ENCODE measurements at regions not wholly inside any gene's neighbourhood (a gene's known extent, or its start where the extent isn't known, plus 50 kb on each side); places are given as distances from the start of the nearest gene placed in this dataset.
"Not testable (repeated sequence)": the region's sequence is repeated elsewhere in the genome, so short reads cannot be mapped to it uniquely, and the experiment has no call there.

GRCh38 chr10:3272300-3272699, 99.7 kb upstream of the PITRM1 start:
- DNase-seq (ENCODE audit: low read depth, low spot score) = no peak

- no peak for DNase-seq (ENCODE audit: low read depth, low spot score)
These were observed 99.0 kb upstream of the PITRM1 start for GRCh38 chr10:3271354-3272115.

GRCh38 chr10:3270577-3271316, 98.2 kb upstream of the PITRM1 start:
- no peak for DNase-seq (ENCODE audit: low read depth, low spot score)

GRCh38 chr10:3268025-3268424, 95.4 kb upstream of the PITRM1 start:
- DNase-seq (ENCODE audit: low read depth, low spot score) = no peak

- DNase-seq (ENCODE audit: low read depth, low spot score) = no peak
These were observed 92.5 kb upstream of the PITRM1 start for GRCh38 chr10:3265088-3265487.

GRCh38 chr10:3264161-3264761, 91.7 kb upstream of the PITRM1 start:
- no peak for DNase-seq (ENCODE audit: low read depth, low spot score)

- DNase-seq (ENCODE audit: low read depth, low spot score) = no peak
These were observed 91.2 kb upstream of the PITRM1 start for GRCh38 chr10:3263747-3264146.

GRCh38 chr10:3263082-3263481, 90.5 kb upstream of the PITRM1 start:
- no peak for DNase-seq (ENCODE audit: low read depth, low spot score)

GRCh38 chr10:3261921-3262320, 89.3 kb upstream of the PITRM1 start:
- DNase-seq (ENCODE audit: low read depth, low spot score) = no peak

GRCh38 chr10:3260066-3260834, 87.7 kb upstream of the PITRM1 start:
- no peak for DNase-seq (ENCODE audit: low read depth, low spot score)

GRCh38 chr10:3259499-3259898, 86.9 kb upstream of the PITRM1 start:
- DNase-seq (ENCODE audit: low read depth, low spot score) = no peak

- no peak for DNase-seq (ENCODE audit: low read depth, low spot score)
These were observed 85.8 kb upstream of the PITRM1 start for GRCh38 chr10:3258394-3258793.

GRCh38 chr10:3255616-3256015, 83.0 kb upstream of the PITRM1 start:
- DNase-seq (ENCODE audit: low read depth, low spot score) = no peak

- no peak for DNase-seq (ENCODE audit: low read depth, low spot score)
These were observed 82.5 kb upstream of the PITRM1 start for GRCh38 chr10:3255075-3255474.

- not testable (repeated sequence) for DNase-seq (ENCODE audit: low read depth, low spot score)
These were observed 81.4 kb upstream of the PITRM1 start for GRCh38 chr10:3253974-3254373.

- DNase-seq (ENCODE audit: low read depth, low spot score) = no peak
These were observed 78.6 kb upstream of the PITRM1 start for GRCh38 chr10:3251172-3251571.

GRCh38 chr10:3249307-3249889, 76.8 kb upstream of the PITRM1 start:
- no peak for DNase-seq (ENCODE audit: low read depth, low spot score)

- no peak for DNase-seq (ENCODE audit: low read depth, low spot score)
These were observed 76.1 kb upstream of the PITRM1 start for GRCh38 chr10:3248526-3249306.

- DNase-seq (ENCODE audit: low read depth, low spot score) = no peak
These were observed 72.8 kb upstream of the PITRM1 start for GRCh38 chr10:3245395-3245794.

GRCh38 chr10:3241967-3242650, 69.5 kb upstream of the PITRM1 start:
- no peak for DNase-seq (ENCODE audit: low read depth, low spot score)

Data from activated CD4-positive, CD25-positive, alpha-beta regulatory T cell treated with anti-CD3 and anti-CD28 coated beads, Interleukin-2, amount 50 U/mL, for 16 hours (primary cell).